OCI-LY3 (cell line): ENCODE measurements at regions not wholly inside any gene's neighbourhood (a gene's known extent, or its start where the extent isn't known, plus 50 kb on each side); places are given as distances from the start of the nearest gene placed in this dataset.

Experiments used
- H2AFZ ChIP-seq: fragments of 200-600, 300-600 bp; shearing (Covaris generic); 2 replicates; pipeline ENCODE4 v1.6.0; 2014; ENCODE audit warnings: antibody characterized with exemption, low read depth, low read length
- H3K27ac ChIP-seq: fragments of 200-600, 300-600 bp; sonication (generic); 2 replicates; pipeline ENCODE4 v1.5.1; 2014; ENCODE audit warnings: mild to moderate bottlenecking, low read length, moderate library complexity, mixed read lengths
- H3K27me3 ChIP-seq: fragments of 200-600, 300-600 bp; sonication (generic); 2 replicates; pipeline ENCODE4 v1.6.1; 2014; ENCODE audit warnings: low read depth, low read length, mixed read lengths
- H3K36me3 ChIP-seq: fragments of 200-600, 300-600 bp; sonication (generic); replicated peaks from 2 replicates; pipeline ENCODE3; 2014; ENCODE audit warnings: low read depth, low read length, mixed read lengths
- H3K4me1 ChIP-seq: fragments of 300-600, 200-600 bp; sonication (generic); 2 replicates; pipeline ENCODE4 v1.6.1; 2014; ENCODE audit warnings: low read length, mixed read lengths
- H3K4me2 ChIP-seq: fragments of 200-600, 300-600 bp; sonication (generic); 2 replicates; pipeline ENCODE4 v1.6.1; 2014; ENCODE audit warnings: low read length, mixed read lengths
- H3K4me3 ChIP-seq: fragments of 300-600, 200-600 bp; sonication (generic); 2 replicates; pipeline ENCODE4 v1.5.1; 2014; ENCODE audit warnings: antibody characterized with exemption, mild to moderate bottlenecking, low read length, moderate library complexity
- H3K79me2 ChIP-seq: fragments of 300-600, 200-600 bp; shearing (Covaris generic); 2 replicates; pipeline ENCODE4 v1.6.1; 2014; ENCODE audit warnings: mild to moderate bottlenecking, low read length, mixed read lengths
- H3K9ac ChIP-seq: fragments of 300-600, 200-600 bp; shearing (Covaris generic); 2 replicates; pipeline ENCODE4 v1.6.0; 2014; ENCODE audit warnings: mild to moderate bottlenecking, low read length, moderate library complexity
- H3K9me3 ChIP-seq: fragments of 200-600, 300-600 bp; shearing (Covaris generic); 2 replicates; pipeline ENCODE4 v1.6.1; 2014; ENCODE audit warnings: low read length, mixed read lengths; ENCODE audit not compliant: insufficient read depth
- H4K20me1 ChIP-seq: fragments of 200-600, 300-600 bp; sonication (generic); 2 replicates; pipeline ENCODE4 v1.6.1; 2016; ENCODE audit warnings: low read length, mixed read lengths; ENCODE audit not compliant: insufficient read depth
- CTCF ChIP-seq: fragments of 200-600, 300-600 bp; sonication (generic); IDR thresholded peaks from 2 replicates; pipeline ENCODE4 v1.5.1; 2014; ENCODE audit warnings: antibody characterized with exemption, low read length, low read depth
- EZH2phosphoT487 ChIP-seq: fragments of 200-600 bp; shearing (Covaris generic); IDR thresholded peaks from 2 replicates; pipeline ENCODE4 v1.6.1; 2018; ENCODE audit warnings: antibody characterized with exemption, mixed run types, low read depth

DNA sequence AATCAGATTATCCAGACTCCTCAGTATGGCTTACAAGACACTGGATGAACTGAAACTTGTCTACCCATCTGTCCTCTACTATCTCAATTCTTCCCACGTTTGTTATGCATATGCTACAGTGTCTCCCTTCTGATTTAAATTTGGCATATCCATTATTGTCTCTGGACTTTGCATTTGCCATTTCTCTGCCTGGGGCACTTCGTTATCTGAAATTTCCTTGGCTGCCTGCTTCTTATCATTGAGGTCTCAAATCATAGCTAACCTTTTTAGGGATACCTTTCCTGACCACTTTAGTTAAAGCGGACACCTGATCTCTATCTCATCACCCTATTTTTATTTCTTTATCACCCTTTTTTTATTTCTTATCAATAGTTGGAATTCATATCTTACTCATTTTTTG lies 853.4 kb downstream of the KCNJ2 start:
- Histone ChIP-seq H3K36me3 (no peaks in the 10 kb centered on the region), H3K79me2 (no peaks in the 10 kb centered on the region), H4K20me1 (no peaks in the 10 kb centered on the region), H3K9me3 (no peaks in the 10 kb centered on the region), H3K9ac (no peak overlapping the region), H3K4me3 (no peak overlapping the region), H3K27ac (no peak overlapping the region), H3K4me1 (peaks cover 8% of the 10 kb centered on the region), H3K4me2 (no peak overlapping the region), H2AFZ (no peak overlapping the region), H3K27me3 (no peaks in the 10 kb centered on the region)
- TF ChIP-seq EZH2phosphoT487: no peak
- no peak for TF ChIP-seq CTCF

- H4K20me1 ChIP-seq: no peaks in the 10 kb centered on the region
- no peaks in the 10 kb centered on the region for H3K79me2 ChIP-seq
- no peak overlapping the region for H3K9ac ChIP-seq
- no peak overlapping the region for H3K27ac ChIP-seq
- TF ChIP-seq CTCF: no peak
- no peak for TF ChIP-seq EZH2phosphoT487
- no peaks in the 10 kb centered on the region for H3K36me3 ChIP-seq
- H3K4me2 ChIP-seq: peak overlapping the region; percentile 22
- H2AFZ ChIP-seq: peak overlapping the region; percentile 30; the same call in 1 of the 2 replicates
- no peaks in the 10 kb centered on the region for H3K27me3 ChIP-seq
- no peaks in the 10 kb centered on the region for H3K9me3 ChIP-seq
- H3K4me1 ChIP-seq: peaks cover 8% of the 10 kb centered on the region
- H3K4me3 ChIP-seq: no peak overlapping the region
Observed at GRCh38 chr17:71023249-71024030, 854.1 kb downstream of the KCNJ2 start.

DNA sequence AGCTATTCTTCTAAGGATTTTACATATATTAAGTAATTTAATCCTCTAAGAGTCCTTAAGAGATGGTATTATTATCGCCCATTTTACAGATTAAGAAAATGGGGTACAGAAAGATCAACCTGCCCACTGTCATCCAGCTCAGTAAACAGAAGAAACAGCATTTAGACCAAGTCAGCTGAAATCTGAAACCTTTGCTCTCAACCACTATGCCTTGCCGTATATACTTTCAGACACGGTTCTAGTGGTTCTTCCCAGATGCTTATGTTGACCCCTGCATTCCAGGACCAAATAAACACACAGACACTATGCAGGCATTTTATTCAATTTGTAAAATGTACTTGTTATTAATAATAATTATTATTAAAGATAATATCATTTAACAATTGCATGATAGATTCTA lies 854.8 kb downstream of the KCNJ2 start:
- Histone ChIP-seq H3K36me3 (no peaks in the 10 kb centered on the region), H3K9ac (no peak overlapping the region), H3K27ac (no peak overlapping the region), H4K20me1 (no peaks in the 10 kb centered on the region), H3K27me3 (no peaks in the 10 kb centered on the region), H3K9me3 (no peaks in the 10 kb centered on the region), H2AFZ (no peak overlapping the region), H3K4me2 (no peak overlapping the region), H3K4me3 (no peak overlapping the region), H3K79me2 (no peaks in the 10 kb centered on the region), H3K4me1 (peaks cover 8% of the 10 kb centered on the region)
- TF ChIP-seq CTCF (no peak), EZH2phosphoT487 (no peak)

- Histone ChIP-seq H2AFZ (no peak overlapping the region), H3K27me3 (no peaks in the 10 kb centered on the region), H3K4me3 (no peak overlapping the region), H3K4me1 (peaks cover 8% of the 10 kb centered on the region), H3K9ac (no peak overlapping the region), H3K27ac (no peak overlapping the region), H3K79me2 (no peaks in the 10 kb centered on the region), H3K4me2 (no peak overlapping the region), H3K9me3 (no peaks in the 10 kb centered on the region), H4K20me1 (no peaks in the 10 kb centered on the region), H3K36me3 (no peaks in the 10 kb centered on the region)
- TF ChIP-seq EZH2phosphoT487 (no peak), CTCF (no peak)
Observed at GRCh38 chr17:71024969-71025368, 855.6 kb downstream of the KCNJ2 start.
